HG02763 (cell line): ENCODE measurements at regions not wholly inside any gene's neighbourhood (a gene's known extent, or its start where the extent isn't known, plus 50 kb on each side); places are given as distances from the start of the nearest gene placed in this dataset.

Source experiments
- ATAC-seq: cut with Tn5 transposase; IDR thresholded peaks from one replicate; pipeline ENCODE4 v1.9.1; 2021; ENCODE audit warnings: mild to moderate bottlenecking, moderate library complexity; ENCODE audit not compliant: unreplicated experiment

DNA sequence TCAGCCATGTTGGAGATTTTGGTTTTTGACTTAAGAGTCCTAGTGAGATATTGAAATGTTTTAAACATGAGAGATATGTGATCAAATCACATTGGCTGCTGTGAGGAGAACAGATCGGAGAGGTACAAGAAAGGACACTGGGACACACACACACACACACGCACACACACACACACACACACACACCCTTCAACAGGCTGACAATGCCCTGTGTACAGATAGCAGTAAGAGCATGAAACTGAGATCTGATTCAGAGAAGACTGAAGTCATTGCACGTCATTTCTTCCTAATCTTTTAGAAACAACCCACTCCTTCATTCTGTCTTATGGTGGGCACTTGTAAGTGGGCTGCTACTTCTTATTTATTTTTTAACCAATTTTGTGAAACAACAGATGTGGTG lies 200.5 kb upstream of the E2F8 start:
- ATAC-seq, result no peak

- no peak for ATAC-seq
Measured at GRCh38 chr11:19437760-19438159, 197.0 kb upstream of the E2F8 start.

GRCh38 chr11:19436932-19437331 lies 196.2 kb upstream of the E2F8 start:
- ATAC-seq, result no peak

DNA sequence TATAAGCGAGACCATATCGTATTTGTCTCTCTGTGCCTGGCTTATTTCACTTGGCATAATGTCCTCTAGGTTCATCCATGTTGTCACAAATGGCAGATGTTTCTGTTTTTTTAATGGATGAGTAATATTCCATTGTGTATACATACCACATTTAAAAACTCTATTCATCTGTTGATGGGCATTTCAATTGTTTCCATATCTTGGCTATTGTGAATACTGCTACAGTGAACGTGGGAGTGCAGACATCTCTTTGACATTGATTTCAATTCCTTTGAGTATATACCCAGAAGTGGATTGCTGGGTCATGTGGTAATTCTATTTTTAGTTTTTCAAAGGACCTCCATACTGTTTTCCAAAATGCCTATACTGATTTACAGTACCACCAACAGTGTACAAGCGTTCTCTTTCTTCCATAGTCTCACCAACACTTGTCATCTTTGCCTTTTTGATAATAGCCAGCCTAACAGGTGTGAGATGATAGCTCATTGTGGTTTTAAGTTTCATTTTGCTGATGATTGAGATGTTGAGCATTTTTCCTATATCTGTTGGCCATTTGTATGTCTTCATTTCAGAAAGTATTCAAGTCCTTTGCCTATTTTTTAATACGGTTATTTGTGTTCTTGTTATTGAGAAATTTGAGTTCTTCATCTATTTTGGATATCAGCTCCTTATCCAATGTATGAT lies 194.7 kb upstream of the E2F8 start:
- ATAC-seq, result no peak

DNA sequence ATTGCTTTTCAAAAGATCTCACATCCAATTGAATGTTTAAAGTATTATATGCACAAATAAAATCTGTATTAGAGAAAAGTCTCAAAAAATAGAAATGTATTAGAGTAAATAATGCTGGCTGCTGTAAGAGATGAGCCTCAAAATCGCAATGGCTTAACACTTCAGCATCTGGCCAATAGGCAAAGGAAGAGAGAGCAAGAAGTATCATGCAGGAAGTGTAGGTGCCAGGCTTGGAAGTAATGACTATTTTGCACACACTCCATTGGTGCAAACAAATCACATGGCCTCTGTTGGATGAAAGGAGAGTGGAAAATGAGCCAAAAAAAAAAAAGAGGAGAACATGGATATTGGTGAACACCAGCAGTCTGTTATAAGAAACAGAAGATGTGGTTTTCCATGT lies 193.0 kb upstream of the E2F8 start:
- no peak for ATAC-seq

GRCh38 chr11:19433367-19433766 lies 192.6 kb upstream of the E2F8 start:
- peak; percentile 59 for ATAC-seq

- peak; percentile 64 for ATAC-seq
Measured at GRCh38 chr11:19432370-19433061, 191.8 kb upstream of the E2F8 start.

GRCh38 chr11:19430754-19431398 lies 190.1 kb upstream of the E2F8 start:
- no peak for ATAC-seq

- ATAC-seq, result no peak
Measured at GRCh38 chr11:19430346-19430745, 189.6 kb upstream of the E2F8 start.

- ATAC-seq, result no peak
Measured at GRCh38 chr11:19429108-19429760, 188.5 kb upstream of the E2F8 start.

- no peak for ATAC-seq
Measured at GRCh38 chr11:19428206-19429002, 187.7 kb upstream of the E2F8 start.

GRCh38 chr11:19426756-19427403 lies 186.1 kb upstream of the E2F8 start:
- ATAC-seq, result no peak

DNA sequence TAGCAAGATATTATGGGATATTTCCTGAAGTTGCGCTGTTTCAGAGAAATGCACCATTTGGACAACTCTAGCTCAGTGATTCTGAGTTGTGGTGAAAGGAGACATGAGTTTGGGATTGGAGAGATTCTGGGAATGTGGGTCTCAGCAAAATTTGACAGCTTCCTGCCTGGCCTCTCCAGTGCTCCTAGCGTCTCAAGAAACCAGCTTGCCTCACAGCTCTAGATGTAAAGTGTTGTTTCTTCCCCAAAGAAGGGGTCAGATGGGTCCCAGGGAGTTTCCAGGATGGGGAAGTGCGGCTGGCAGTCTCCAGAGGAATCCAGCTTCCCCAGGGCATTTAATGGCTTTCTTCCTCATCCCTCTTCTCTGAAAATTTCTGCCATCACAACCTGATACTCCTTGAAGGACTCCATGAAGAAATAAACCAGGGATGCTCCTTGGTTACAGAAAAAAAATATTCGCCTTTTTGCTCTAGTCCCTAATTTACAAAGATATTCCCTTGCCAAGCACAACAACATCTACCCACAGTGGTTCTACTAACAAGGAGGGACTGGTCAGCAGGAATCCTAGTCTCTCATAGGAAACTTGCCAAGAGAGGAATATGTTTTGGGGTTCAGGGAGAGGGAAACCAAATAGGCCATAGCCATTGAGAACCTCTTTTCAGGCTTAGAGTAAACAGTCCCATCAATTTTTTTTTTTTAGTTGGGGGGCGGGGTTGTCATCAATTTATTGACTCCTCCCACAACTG lies 185.4 kb upstream of the E2F8 start:
- no peak for ATAC-seq

DNA sequence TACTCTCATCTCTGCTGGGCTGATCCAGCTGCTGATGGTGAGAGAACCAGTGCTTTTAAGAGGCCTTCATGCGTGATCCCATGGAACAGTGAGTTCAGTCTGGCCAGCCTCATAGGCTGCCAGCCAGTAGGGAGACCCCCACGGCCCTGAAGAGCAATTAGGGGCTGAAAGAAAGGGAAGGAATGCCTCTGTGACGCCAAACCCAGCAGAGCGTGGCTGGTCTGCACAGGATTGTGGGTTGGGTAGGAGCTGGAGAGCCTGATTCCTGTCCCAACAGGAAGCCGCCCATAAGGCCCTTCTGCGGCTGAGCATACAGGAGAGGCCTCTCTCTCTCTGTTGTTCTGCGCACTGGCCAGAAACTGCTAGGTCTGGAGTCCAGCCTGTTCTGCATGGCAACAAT lies 181.5 kb upstream of the E2F8 start:
- ATAC-seq, result no peak

GRCh38 chr11:19420868-19421533 lies 180.3 kb upstream of the E2F8 start:
- no peak for ATAC-seq

GRCh38 chr11:19419808-19420207 lies 179.1 kb upstream of the E2F8 start:
- ATAC-seq, result no peak

DNA sequence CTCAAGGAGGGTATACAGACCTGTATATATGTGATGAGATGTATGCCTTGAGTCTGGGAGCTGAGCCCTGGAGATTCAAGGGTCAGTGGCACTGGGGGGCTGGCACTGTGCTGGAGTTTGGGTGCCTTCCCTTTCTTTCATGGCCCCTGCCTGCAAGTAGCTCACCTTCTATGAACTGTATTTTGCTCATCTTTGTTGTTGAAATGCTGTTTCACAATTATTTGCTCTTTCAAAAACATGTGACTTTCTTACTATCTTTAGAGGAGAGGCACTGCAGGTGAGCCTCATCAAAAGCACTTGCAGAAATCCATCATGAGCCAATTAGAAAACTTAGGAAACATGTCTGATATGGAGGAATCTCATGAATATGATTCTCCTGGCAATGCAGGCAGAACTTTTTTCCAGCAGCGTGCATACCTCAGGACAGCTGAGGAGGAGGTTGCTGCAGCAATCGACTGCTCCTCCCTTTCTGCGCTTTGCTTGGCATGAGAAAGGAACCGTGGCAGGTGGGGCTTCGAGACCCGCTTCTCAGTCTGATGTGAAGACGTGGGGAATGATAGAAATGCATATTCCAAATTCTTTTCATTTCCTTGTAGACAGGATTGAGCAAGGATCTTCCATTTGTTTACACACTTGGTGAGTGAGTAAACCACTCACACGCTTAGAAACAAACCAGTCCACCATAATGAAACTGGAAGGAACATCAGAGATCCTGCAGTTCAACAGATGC lies 178.4 kb upstream of the E2F8 start:
- ATAC-seq, result no peak

- ATAC-seq, result no peak
Measured at GRCh38 chr11:19418221-19418620, 177.5 kb upstream of the E2F8 start.
